DMS79 (cell line): ENCODE measurements at regions not wholly inside any gene's neighbourhood (a gene's known extent, or its start where the extent isn't known, plus 50 kb on each side); places are given as distances from the start of the nearest gene placed in this dataset.
"Not testable (repeated sequence)": the region's sequence is repeated elsewhere in the genome, so short reads cannot be mapped to it uniquely, and the experiment has no call there.

Experiments
- DNase-seq: peaks from one replicate; lab custom pipeline; 2025; lab: John Stamatoyannopoulos, UW

DNA sequence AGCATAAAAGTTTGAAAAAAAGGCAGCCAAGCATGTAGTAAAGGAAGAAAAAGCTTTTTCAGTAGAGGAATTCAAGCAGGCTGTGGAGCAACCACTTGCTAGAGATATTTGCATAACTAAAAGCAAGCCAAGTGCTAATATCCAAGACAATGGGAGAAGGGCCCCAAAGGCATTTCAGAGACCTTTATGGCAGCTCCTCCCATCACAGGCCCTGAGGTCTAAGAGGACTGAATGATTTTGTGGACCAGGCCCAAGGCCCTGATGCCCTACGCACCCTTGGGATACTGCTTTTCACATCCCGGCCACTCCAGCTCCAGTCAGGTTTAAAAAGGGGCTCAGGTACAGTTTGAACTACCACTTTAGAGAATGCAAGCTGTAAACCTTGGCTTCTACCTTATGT, 261.7 kb upstream of the SEMA3C start:
- DNase-seq, result no peak

DNA sequence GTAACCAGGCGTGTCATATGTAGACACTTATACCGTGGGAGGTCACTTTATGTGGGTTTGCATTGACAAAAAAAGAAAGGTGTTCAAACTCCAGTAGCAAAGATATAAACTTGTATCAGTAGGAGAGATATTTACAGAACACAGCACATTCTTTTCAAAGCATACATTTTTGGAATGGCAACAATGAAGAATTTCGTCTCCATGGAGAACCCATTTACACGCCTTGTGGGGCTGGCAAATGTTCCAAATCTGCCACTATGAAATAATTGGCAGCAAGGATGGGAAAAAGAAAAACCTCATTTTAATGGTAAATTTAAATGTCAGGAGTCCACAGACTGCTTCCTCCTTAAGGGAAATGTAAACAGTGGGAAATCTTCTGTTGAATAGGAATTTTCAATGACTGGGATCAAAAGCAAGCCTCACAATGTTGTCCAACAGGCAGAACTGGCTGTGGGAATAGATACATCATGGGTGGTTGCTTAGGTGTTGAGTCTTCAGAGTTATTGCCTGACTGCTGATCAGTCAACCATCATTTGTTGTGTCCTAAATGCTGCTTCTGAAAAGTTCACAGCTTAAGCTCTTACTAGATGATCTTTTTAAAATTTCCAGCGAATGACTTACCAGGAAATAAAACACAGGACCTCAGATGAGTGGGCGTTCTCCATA, 256.6 kb upstream of the SEMA3C start:
- peak; percentile 13 for DNase-seq

DNA sequence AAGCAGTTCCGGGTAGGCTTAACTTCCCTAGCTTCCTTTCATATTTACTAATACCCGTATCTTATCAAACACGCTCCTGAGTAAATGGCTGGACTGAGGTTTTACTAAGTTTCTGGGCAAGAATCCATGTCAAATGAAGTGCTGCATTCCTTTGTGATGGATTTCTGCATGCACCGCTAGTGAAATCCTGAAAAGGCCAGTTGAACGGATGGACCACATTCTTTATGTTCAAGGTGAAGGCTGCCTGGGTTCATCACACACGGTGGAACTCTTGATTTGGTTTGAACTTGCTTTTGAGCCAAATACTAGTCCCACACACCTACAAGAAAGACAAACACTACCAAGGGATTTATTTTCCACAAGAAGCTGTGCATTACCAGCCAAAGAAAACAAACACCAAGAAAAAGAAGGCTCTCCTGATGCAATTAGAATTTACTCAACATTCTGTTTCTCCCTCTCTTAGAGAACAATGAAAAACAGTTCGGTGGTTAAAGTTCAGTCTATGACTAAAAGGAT, 255.0 kb upstream of the SEMA3C start:
- DNase-seq, result peak; percentile 12

DNA sequence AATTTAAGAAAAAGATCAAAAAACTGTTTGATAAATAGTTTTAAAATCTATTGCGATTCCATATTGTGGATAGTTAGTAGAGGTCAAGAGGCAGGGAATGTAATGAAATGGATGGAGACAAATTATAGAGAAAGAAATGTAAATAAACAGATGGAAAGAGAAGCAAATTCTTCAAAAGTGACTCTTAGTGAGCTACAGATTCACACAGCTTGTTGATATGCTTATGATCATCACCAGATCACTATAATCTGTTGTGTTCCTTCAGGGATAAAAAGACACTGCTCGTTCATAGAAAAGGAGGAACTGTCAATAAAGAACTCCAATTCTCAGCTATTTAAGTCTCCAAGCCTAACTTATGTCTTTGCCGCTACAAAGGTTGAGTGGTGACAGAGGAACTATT, 251.4 kb upstream of the SEMA3C start:
- no peak for DNase-seq

DNA sequence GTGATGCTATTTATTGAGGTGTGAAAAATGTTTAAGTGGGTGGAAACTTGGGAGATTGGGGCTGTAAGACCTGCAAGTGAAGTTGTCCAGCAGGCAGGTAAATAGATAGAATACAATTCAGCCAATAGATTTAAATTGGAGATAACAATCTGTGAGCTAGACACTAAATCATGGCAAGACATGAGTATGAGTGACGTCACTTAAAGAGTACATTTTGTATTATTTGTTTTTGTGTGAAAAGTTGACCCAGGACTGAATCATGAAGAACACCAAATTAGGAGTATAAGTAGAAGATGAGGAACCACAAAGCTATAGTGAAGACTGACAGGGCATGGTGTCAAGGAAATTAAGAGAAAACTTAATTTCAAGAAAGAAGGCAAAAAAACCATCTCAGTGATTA, 249.1 kb upstream of the SEMA3C start:
- DNase-seq, result no peak

DNA sequence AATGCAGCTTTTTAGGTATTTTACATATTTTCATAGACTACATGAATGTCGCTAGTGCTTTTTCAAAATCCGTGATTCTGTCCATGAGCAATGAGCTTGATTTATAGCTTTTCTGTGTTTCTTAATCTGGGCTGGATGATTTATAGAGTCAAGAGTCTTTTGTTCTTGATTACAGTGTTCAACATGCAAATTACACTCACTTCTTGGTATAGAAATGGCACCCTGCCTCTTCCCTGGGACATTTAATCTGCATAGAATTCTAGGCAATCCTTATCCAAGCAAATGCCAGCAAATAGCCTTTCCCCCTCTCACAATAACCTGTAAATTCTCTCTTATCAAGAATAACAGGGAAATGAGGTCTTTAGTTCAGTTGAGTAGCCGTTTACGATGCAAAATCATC, 246.2 kb upstream of the SEMA3C start:
- DNase-seq, result no peak

DNA sequence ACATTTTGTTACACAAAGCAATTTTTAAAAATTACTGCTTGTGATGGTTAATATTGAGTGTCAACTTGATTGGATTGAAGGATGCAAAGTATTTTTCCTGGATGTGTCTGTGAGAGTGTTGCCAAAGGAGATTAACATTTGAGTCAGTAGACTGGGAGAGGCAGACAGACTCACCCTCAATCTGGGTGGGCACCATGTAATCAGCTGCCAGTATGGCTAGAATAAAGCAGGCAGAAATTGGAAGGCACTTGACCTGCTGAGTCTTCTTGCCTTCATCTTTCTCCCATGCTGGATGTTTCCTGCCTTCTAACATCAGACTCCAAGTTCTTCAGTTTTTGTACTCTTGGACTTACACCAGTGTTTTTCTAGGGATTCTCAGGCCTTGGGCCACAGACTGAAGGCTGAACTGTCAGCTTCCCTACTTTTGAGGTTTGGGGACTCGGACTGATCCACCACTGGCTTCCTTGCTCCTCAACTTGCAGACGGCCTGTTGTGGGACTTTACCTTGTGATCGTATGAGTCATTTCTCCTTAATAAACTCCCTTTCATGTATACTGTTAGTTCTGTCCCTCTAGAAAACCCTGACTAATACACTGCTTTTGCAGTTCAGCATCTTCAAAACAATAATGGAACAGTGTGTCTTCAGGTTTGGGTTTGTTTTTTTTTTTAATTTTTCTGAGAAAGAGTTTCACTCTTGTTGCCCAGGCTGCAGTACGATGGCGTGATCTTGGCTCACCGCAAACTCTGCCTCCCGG, 244.1 kb upstream of the SEMA3C start:
- no peak for DNase-seq

DNA sequence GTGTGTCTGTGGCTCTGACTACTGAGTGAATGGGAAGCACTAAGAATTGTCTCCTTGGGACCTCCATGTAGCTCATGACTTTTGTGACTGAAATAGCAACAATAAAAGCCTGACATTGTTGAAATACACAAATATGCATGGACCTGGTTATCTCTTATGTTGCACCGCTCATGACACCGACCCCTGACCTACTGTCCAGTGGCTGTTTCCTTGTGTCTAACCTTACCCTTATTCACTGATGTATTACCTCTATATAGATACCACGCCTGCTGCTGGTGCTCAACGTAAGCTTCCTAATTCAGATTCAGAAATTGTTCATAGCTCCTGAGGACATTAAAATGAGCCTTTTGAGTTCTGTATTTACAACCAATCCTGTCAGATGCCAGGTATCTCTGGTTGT, 243.4 kb upstream of the SEMA3C start:
- DNase-seq, result no peak

DNA sequence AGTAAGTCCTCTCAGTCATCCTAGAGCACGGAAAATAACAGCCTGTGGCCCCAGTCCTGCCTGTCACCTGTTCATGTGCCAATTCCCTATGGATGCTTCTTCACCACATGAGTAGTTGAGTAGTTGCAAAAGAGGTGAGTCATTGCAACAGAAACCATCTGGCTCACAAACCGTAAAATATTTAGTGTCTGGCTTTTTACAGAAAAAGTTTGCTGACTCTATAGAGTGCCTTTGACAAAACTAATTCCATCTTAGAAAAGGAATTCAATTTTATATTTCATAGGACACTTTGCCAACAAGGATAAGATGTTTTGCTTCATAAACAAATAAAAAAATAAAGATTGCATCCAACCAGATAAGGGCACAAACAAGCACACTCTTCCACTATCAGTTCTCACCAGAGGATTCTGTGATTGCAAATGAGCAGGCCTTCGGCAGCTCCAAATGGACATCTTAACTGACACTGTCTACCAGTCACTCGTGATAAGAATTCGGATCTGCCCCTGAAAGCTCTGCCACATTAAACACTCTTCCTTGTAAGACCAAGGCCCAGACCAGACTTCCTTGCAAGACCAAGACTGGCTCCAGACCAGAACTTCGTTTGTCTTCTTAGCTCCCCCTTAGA, 242.7 kb upstream of the SEMA3C start:
- peak; percentile 97 for DNase-seq

DNA sequence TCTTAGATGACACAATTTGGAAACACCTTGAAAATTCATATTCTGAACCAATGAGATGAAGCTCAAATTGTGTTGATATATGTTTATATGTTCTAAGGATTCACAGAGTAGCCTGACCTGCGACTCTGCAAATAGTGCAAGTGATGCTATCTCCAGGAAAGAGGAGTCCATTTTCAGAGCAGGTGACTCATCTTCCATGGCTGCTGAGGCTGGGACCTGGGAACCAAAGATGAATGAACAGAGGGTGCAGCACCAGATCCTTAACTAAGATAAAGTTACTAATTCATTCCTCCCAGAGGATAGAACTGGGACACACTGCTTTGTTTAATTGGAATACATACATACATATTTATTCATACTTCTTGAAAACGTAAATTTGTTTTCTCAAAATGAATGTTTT, 240.6 kb upstream of the SEMA3C start:
- DNase-seq, result no peak

DNA sequence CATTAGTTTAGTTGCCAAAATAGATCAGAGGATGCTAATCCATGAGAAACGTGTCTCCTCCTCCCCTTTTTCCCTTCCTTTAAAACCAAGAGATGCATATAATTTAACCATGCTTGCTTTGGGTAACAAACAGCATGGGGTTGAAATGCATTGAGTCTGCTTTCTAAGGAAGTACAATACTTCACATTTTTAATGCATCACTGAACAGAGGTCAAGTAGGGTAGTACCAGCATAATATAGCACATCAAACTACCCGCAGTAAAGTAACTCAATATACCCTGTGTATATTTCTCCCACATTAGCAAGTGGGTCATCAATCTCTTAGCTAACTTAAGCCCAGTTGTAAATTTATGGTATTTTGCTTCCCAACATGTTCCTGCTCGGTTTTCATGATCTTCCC, 239.3 kb upstream of the SEMA3C start:
- no peak for DNase-seq

DNA sequence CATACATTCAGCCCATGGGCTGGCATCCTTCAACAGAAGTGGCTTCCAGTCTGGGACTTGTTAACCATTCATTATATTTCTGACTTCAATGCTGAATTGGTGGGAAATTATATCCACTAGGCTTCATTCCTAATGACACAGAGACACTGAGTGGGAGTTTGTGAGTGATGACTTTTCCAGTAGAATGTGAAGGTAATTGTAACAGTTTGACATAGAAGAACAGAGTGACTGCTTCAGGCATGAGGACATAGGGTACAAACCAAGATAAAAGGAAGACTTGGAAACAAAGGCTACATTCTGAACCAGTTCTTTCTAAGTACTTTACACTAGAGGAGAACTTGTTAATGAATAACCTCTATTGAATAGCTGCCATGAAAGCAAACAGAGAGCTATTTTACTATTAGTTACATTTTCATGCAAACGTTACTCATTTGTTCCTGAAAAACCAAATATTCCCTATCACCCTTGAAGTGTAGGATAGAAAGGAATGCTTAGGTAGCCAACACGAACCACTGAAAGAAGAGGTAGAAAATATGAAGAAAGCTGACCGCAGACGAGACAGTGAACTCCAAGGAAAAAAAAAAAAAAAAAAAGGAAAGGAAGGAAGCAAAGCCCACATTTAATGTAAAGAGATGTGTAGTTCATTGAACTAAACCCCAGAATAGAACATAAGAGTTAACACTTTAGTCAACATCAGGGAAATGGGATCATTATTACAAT, 237.0 kb upstream of the SEMA3C start:
- no peak for DNase-seq

DNA sequence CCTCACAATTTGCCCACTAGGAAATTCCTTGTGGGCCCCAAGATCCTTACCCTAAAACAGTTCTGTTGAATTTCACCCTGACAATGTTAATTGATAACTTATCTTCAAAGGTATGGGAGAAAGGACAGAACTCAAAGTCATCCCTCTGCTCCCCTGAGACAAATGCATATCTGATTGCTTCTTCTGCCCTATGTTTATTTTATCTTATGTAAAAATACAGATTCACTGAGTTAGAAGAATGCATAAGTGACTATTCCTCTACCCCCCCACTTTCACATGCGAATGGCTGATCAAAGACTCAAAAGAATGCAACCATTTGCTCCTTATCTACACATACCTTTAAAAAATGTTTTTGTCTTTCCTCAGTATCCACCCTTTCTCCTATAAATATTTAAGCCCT, 235.7 kb upstream of the SEMA3C start:
- no peak for DNase-seq

DNA sequence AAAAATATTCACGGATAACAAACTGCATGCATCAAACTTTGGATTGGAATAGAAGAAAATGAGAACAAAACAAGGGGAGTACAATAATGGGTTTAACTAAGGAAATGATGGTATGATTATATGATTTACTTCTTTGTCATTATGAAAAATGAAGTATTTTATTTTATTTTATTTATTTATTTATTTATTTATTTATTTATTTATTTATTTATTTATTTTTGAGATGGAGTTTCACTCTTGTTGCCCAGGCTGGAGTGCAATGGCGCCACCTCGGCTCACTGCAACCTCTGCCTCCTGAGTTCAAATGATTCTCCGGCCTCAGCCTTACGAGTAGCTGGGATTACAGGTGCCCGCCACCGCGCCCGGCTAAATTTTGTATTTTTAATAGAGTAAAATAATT, 234.1 kb upstream of the SEMA3C start:
- not testable (repeated sequence) for DNase-seq

DNA sequence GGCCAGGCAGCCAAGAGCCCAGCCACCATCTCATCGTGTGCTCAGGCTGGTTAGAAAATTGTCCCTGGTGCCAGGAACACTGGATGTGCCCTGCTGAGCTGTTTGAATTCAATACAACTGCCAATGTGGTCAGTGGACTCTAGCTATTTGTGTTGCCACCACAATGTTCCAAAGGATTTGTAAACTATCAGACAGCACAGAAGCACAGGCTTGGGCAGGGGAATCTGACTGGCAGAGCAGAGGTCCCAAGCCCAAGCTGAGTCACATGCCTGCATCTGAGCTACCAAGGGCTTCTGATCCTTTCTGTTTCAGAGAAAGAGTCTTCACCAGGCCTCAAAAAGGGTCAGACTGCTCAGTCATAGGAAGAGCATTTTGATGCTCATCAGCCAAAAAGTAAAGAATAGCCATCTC, 232.1 kb upstream of the SEMA3C start:
- no peak for DNase-seq

DNA sequence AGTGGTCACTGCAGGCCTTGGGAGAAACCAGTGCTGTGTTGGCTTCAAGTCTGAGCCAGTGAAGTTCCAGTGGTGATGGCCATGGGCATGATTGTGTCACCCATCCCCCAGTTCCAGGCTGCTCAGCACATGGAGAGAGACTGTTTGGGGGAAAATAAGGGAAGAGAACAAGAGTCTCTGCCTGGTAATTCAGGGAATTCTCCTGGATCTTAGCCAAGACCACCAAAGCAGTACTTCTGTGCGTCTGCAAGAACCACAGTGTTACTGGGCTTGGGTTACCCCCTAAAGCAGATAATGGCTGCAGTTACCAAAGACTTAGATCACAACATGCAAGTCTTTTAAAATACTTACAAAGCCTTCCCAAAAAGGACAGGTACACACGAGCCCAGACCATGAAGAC, 225.0 kb upstream of the SEMA3C start:
- no peak for DNase-seq

DNA sequence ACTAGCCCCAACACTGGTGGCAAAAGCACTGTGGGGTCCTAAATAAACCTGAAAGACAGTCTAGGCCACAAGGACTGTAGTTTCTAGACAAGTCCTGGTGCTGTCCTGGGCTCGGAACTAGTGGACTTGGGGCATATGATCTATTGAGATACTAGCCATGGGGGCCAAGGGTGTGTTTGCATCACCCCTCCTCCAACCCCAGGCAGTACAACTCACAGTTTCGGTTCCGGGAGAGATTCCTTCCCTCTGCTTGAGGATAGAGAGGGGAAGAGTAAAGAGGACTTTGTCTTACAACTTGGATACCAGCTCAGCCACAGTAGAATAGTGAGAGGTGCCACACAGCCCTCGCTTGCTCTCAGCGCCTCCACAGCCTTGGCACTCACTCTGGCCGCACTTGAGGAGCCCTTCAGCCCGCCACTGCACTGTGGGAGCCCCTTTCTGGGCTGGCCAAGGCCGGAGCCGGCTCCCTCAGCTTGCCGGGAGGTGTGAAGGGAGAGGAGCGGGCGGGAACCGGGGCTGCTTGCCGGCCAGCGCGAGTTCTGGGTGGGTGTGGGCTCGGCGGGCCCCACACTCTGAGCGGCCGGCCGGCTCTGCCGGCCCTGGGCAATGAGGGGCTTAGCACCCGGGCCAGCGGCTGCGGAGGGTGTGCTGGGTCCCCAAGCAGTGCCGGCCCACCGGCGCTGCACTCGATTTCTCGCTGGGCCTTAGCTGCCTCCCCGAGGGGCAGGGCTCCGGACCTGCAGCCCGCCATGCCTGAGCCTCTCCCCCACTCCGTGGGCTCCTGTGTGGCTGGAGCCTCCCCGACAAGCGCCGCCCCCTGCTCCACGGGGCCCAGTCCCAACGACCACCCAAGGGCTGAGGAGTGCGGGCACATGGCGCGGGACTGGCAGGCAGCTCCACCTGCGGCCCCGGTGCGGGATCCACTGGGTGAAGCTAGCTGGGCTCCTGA, 222.7 kb upstream of the SEMA3C start:
- DNase-seq, result not testable (repeated sequence)

DNA sequence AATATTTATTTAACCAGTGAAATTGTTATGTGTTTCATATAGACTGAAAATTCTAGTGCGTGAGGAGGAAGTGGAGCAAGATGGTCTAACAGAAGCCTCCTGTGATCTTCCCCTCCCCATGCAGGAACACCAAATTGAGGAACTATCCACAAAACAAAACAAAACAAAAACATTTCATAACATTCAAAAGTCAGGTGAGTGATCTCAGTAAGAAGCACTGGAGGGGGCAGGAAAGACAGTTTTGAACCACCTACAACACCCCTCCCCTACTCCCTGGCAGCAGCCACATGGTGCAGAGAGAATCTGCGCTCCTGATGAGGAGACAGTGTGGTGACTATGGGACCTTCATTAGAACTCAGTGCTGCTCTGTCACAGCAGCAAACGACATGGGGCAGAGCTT, 221.9 kb upstream of the SEMA3C start:
- no peak for DNase-seq

DNA sequence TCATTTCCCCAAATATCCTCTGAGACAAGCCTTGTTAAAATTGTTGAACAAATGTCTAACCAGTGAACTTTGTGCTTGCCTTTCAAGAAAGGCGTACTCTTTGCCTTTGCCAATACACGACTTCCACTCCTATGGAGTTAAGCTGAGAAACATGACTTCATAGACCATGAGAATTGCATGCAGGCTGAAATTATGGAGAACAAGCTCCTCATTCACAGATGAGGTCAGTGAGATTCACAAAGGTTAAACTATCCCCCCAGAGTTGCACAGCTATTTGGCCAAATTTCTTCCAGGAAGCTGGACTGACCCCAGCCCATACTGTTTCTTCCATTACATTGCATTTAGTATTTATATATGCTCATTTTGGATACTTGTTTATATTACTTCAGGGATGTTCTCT, 221.4 kb upstream of the SEMA3C start:
- DNase-seq, result no peak

DNA sequence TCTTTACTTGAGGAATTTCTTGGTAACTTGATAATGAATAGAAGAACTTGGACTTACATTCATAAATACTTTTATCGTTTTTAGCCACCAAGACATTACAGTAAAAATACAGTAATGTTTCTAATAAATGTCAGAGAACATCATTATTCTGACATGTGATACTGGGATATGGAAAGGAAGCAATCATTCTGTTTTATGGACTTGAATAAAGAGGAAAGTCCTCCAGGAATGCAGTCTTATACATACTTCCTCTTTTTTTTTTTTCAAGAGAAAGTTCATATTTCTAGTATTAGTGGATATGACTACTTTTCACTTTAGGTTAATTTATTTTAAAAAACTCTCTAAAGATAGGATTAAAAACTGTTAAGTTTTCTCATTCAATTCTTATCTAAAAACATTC, 220.0 kb upstream of the SEMA3C start:
- no peak for DNase-seq

DNA sequence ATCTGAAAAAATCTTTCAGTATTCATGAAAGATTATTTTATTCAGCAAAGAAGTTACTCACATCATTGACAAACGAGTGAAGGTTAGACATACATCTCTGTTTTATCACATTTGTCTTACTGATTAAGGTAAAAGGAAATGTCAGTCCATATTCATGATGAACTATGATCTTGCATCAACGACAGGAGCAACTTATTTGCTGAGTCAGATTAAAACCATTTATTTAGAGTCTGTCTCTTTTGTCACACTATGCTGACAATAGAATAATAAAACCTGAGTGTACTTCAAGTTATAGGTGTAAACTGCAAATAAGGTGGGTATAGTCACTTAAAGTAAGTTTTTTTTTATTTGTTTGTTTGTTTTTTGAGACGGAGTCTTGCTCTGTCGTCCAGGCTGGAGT, 216.5 kb upstream of the SEMA3C start:
- no peak for DNase-seq
